PC-9 (cell line): ENCODE measurements at regions not wholly inside any gene's neighbourhood (a gene's known extent, or its start where the extent isn't known, plus 50 kb on each side); places are given as distances from the start of the nearest gene placed in this dataset.

Experiments used
- EZH2 ChIP-seq: fragments of 200-600 bp; sonication (generic); IDR thresholded peaks from 2 replicates; pipeline ENCODE4 v1.8.0; 2017; ENCODE audit warnings: antibody characterized with exemption, low read depth
- TF ChIP-seq, protein P1 (sequence below): fragments of 200-600 bp; sonication (generic); conservative IDR thresholded peaks from 2 replicates; pipeline ENCODE4 v1.6.1; 2017; ENCODE audit warnings: mixed run types, antibody characterized with exemption, mild to moderate bottlenecking, moderate library complexity

GRCh38 chr13:103931885-103932284, 865.7 kb upstream of the SLC10A2 start:
- TF ChIP-seq, protein P1, sequence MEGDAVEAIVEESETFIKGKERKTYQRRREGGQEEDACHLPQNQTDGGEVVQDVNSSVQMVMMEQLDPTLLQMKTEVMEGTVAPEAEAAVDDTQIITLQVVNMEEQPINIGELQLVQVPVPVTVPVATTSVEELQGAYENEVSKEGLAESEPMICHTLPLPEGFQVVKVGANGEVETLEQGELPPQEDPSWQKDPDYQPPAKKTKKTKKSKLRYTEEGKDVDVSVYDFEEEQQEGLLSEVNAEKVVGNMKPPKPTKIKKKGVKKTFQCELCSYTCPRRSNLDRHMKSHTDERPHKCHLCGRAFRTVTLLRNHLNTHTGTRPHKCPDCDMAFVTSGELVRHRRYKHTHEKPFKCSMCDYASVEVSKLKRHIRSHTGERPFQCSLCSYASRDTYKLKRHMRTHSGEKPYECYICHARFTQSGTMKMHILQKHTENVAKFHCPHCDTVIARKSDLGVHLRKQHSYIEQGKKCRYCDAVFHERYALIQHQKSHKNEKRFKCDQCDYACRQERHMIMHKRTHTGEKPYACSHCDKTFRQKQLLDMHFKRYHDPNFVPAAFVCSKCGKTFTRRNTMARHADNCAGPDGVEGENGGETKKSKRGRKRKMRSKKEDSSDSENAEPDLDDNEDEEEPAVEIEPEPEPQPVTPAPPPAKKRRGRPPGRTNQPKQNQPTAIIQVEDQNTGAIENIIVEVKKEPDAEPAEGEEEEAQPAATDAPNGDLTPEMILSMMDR: no peak
- TF ChIP-seq EZH2: no peak
